ENCODE measurements at regions not wholly inside any gene's neighbourhood (a gene's known extent, or its start where the extent isn't known, plus 50 kb on each side); places are given as distances from the start of the nearest gene placed in this dataset.

- TF ChIP-seq CTCF (tag by site-specific recombination; IDR thresholded peaks at IDR 0.05) (no peak), SP2 (tag by site-specific recombination; IDR thresholded peaks at IDR 0.05) (no peak), ZBTB49 (tag by site-specific recombination; IDR thresholded peaks at IDR 0.05; ENCODE audit: low read depth) (no peak), PATZ1 (tag by site-specific recombination; IDR thresholded peaks at IDR 0.05) (no peak)
Measured at GRCh38 chr7:49137978-49138377, 213.6 kb downstream of the CDC14C start.

All from HEK293 (cell line).